ENCODE measurements at regions not wholly inside any gene's neighbourhood (a gene's known extent, or its start where the extent isn't known, plus 50 kb on each side); places are given as distances from the start of the nearest gene placed in this dataset.

DNA sequence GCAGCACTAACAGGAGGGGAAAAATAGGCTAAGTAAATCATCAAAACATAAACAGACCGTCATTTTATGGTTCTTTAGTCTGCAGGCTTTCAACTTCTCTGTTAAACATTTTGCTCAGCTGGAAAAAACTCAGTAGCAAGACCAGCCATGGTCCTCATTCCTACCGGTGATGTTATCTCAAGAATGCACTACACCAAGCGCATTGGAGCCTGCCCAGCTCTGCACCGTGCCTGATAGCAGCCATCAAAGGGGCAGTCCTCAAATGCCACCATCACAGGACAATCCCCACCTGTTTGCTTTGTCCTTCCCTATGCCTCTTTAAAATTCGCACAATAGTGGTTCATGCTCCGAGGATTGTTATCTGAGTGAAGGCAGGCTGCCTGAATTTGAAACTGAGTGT is 181.5 kb upstream of the MON1B start:
- no TSS peak for BruUV-seq (replicated peaks)
- H3K4me1 ChIP-seq (ENCODE audit: control insufficient read depth, insufficient read depth, low read length), result no peaks in the 10 kb centered on the region
- in situ Hi-C loops (cut with HindIII; ENCODE audit: low pct_unique_long_range_greater_than_20kb, low sequenced_read_pairs), result no loop called here
- ChIA-PET POLR2A (no interaction called here), CTCF (no interaction called here)
- DNase-seq (ENCODE audit: low read depth, low spot score), result no peak
- no peaks in the 10 kb centered on the region for H3K36me3 ChIP-seq (ENCODE audit: control insufficient read depth, insufficient read depth, low read length)
- no peak for ATAC-seq
- H3K9me3 ChIP-seq (ENCODE audit: control insufficient read depth, insufficient read depth, low read depth, low read length), result no peaks in the 10 kb centered on the region
- no peaks in the 10 kb centered on the region for H3K27me3 ChIP-seq (ENCODE audit: control insufficient read depth, insufficient read depth, low read length)
- TF ChIP-seq POLR2AphosphoS5 (IDR thresholded peaks at IDR 0.05; ENCODE audit: low read depth, low read length) (no peak), SIN3A (IDR thresholded peaks at IDR 0.05; ENCODE audit: borderline replicate concordance, insufficient read depth, low read depth, low read length) (no peak), TCF7L2 (IDR thresholded peaks at IDR 0.05; ENCODE audit: low read depth, low read length) (no peak)
- TF ChIP-seq, protein P1, sequence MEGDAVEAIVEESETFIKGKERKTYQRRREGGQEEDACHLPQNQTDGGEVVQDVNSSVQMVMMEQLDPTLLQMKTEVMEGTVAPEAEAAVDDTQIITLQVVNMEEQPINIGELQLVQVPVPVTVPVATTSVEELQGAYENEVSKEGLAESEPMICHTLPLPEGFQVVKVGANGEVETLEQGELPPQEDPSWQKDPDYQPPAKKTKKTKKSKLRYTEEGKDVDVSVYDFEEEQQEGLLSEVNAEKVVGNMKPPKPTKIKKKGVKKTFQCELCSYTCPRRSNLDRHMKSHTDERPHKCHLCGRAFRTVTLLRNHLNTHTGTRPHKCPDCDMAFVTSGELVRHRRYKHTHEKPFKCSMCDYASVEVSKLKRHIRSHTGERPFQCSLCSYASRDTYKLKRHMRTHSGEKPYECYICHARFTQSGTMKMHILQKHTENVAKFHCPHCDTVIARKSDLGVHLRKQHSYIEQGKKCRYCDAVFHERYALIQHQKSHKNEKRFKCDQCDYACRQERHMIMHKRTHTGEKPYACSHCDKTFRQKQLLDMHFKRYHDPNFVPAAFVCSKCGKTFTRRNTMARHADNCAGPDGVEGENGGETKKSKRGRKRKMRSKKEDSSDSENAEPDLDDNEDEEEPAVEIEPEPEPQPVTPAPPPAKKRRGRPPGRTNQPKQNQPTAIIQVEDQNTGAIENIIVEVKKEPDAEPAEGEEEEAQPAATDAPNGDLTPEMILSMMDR (IDR thresholded peaks at IDR 0.05), result no peak
- TF ChIP-seq, protein P2, sequence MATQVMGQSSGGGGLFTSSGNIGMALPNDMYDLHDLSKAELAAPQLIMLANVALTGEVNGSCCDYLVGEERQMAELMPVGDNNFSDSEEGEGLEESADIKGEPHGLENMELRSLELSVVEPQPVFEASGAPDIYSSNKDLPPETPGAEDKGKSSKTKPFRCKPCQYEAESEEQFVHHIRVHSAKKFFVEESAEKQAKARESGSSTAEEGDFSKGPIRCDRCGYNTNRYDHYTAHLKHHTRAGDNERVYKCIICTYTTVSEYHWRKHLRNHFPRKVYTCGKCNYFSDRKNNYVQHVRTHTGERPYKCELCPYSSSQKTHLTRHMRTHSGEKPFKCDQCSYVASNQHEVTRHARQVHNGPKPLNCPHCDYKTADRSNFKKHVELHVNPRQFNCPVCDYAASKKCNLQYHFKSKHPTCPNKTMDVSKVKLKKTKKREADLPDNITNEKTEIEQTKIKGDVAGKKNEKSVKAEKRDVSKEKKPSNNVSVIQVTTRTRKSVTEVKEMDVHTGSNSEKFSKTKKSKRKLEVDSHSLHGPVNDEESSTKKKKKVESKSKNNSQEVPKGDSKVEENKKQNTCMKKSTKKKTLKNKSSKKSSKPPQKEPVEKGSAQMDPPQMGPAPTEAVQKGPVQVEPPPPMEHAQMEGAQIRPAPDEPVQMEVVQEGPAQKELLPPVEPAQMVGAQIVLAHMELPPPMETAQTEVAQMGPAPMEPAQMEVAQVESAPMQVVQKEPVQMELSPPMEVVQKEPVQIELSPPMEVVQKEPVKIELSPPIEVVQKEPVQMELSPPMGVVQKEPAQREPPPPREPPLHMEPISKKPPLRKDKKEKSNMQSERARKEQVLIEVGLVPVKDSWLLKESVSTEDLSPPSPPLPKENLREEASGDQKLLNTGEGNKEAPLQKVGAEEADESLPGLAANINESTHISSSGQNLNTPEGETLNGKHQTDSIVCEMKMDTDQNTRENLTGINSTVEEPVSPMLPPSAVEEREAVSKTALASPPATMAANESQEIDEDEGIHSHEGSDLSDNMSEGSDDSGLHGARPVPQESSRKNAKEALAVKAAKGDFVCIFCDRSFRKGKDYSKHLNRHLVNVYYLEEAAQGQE (IDR thresholded peaks at IDR 0.05; ENCODE audit: insufficient read depth in 1 of 2, low read depth in 2 of 2, low read length in 1 of 2), result no peak
- intact Hi-C loops (cut with micrococcal nuclease; ENCODE audit: unreplicated experiment), result no loop called here
- H3K4me3 ChIP-seq (ENCODE audit: low read depth in 2 of 2, low read length in 2 of 2), result no peak overlapping the region
- H3K27ac ChIP-seq (ENCODE audit: low read length), result no peak overlapping the region

DNA sequence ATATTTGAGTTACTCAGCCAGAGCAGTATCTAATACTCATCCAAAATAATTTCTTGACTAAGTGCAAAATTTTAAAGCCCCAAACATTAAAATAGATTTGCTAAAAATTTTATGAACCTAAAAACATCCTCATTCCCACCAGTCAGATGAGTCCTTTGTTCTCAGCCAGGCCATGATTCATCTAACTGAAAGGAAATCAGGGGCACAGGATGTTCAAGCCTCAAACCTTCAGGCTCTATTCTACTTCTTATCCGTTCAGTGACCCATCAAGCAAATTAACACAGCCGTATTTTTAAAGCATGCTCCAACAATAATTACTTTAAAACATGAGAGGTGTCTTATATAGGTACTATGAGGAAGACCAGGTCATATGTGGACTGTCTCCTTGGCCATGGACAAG is 176.5 kb upstream of the MON1B start:
- no peak for TF ChIP-seq TCF7L2 (IDR thresholded peaks at IDR 0.05; ENCODE audit: low read depth, low read length)
- Histone ChIP-seq H3K36me3 (ENCODE audit: control insufficient read depth, insufficient read depth, low read length) (no peaks in the 10 kb centered on the region), H3K4me1 (ENCODE audit: control insufficient read depth, insufficient read depth, low read length) (no peaks in the 10 kb centered on the region), H3K4me3 (ENCODE audit: low read depth in 2 of 2, low read length in 2 of 2) (no peak overlapping the region), H3K27ac (ENCODE audit: low read length) (no peak overlapping the region), H3K9me3 (ENCODE audit: control insufficient read depth, insufficient read depth, low read depth, low read length) (no peaks in the 10 kb centered on the region), H3K27me3 (ENCODE audit: control insufficient read depth, insufficient read depth, low read length) (no peaks in the 10 kb centered on the region)
- intact Hi-C loops (cut with micrococcal nuclease; ENCODE audit: unreplicated experiment) (no loop called here), in situ Hi-C loops (cut with HindIII; ENCODE audit: low pct_unique_long_range_greater_than_20kb, low sequenced_read_pairs) (no loop called here)
- POLR2A ChIA-PET, result no interaction called here
- no peak for ATAC-seq
- no TSS peak for BruUV-seq (replicated peaks)
- no peak for DNase-seq (ENCODE audit: low read depth, low spot score)
- CTCF ChIA-PET, result no interaction called here

DNA sequence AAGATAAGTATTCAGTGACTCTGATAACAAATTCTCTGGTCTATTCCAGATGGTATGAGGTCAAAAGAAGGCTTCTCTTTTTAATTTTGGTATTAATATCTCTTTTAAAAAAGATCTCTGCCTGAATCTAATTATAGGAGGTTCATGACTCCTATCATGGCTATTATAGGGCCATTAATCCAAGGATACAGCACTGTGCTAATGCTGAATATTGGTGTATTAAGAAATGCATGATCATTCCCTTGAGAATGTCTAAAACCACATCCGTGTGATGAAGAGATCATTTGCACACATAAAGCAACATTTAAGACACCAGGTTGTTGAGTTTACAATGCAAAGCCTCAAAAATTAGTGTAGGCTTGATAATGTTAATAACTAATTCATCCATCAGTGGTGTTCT is 160.4 kb upstream of the MON1B start:
- H3K9me3 ChIP-seq (ENCODE audit: control insufficient read depth, insufficient read depth, low read depth, low read length), result no peaks in the 10 kb centered on the region
- ATAC-seq, result no peak
- no peaks in the 10 kb centered on the region for H3K4me1 ChIP-seq (ENCODE audit: control insufficient read depth, insufficient read depth, low read length)
- DNase-seq (ENCODE audit: low read depth, low spot score), result no peak
- TF ChIP-seq, protein P2 (IDR thresholded peaks at IDR 0.05; ENCODE audit: insufficient read depth in 1 of 2, low read depth in 2 of 2, low read length in 1 of 2), result no peak
- TF ChIP-seq SIN3A (IDR thresholded peaks at IDR 0.05; ENCODE audit: borderline replicate concordance, insufficient read depth, low read depth, low read length), result no peak
- TF ChIP-seq TCF7L2 (IDR thresholded peaks at IDR 0.05; ENCODE audit: low read depth, low read length), result no peak
- TF ChIP-seq POLR2AphosphoS5 (IDR thresholded peaks at IDR 0.05; ENCODE audit: low read depth, low read length), result no peak
- TF ChIP-seq, protein P1 (IDR thresholded peaks at IDR 0.05), result no peak
- no TSS peak for BruUV-seq (replicated peaks)
- no peak overlapping the region for H3K27ac ChIP-seq (ENCODE audit: low read length)
- intact Hi-C loops (cut with micrococcal nuclease; ENCODE audit: unreplicated experiment) (no loop called here), in situ Hi-C loops (cut with HindIII; ENCODE audit: low pct_unique_long_range_greater_than_20kb, low sequenced_read_pairs) (no loop called here)
- H3K36me3 ChIP-seq (ENCODE audit: control insufficient read depth, insufficient read depth, low read length), result no peaks in the 10 kb centered on the region
- POLR2A ChIA-PET, result no interaction called here
- no peaks in the 10 kb centered on the region for H3K27me3 ChIP-seq (ENCODE audit: control insufficient read depth, insufficient read depth, low read length)
- CTCF ChIA-PET, result no interaction called here
- no peak overlapping the region for H3K4me3 ChIP-seq (ENCODE audit: low read depth in 2 of 2, low read length in 2 of 2)
